ENCODE measurements at regions not wholly inside any gene's neighbourhood (a gene's known extent, or its start where the extent isn't known, plus 50 kb on each side); places are given as distances from the start of the nearest gene placed in this dataset.
"Not testable (repeated sequence)": the region's sequence is repeated elsewhere in the genome, so short reads cannot be mapped to it uniquely, and the experiment has no call there.

- not testable (repeated sequence) for H3K4me1 ChIP-seq (ENCODE audit: low read length); H3K9me3 ChIP-seq (replicated peaks; ENCODE audit: insufficient read depth, low read length); H3K27ac ChIP-seq (ENCODE audit: low read length); H3K27me3 ChIP-seq (replicated peaks; ENCODE audit: insufficient read depth, low read length); H3K79me2 ChIP-seq (ENCODE audit: low read length); H3K9ac ChIP-seq (ENCODE audit: low read length); H3K4me2 ChIP-seq (ENCODE audit: low read depth, low read length); H3K4me3 ChIP-seq (ENCODE audit: low read length); H4K20me1 ChIP-seq (ENCODE audit: insufficient read depth, low read length); DNase-seq; H3F3A ChIP-seq (ENCODE audit: insufficient read depth, low read length); H3K36me3 ChIP-seq (replicated peaks; ENCODE audit: insufficient read depth, low read length); H3K9me2 ChIP-seq (replicated peaks; ENCODE audit: insufficient read depth, low read length); H2AFZ ChIP-seq (ENCODE audit: low read length)
These were observed 134.2 kb upstream of the FAN1 start for GRCh38 chr15:30769390-30770124.

- Histone ChIP-seq H4K20me1 (ENCODE audit: insufficient read depth, low read length) (no peaks in the 10 kb centered on the region), H3K79me2 (ENCODE audit: low read length) (no peaks in the 10 kb centered on the region), H3K4me2 (ENCODE audit: low read depth, low read length) (no peak overlapping the region), H3F3A (ENCODE audit: insufficient read depth, low read length) (no peaks in the 10 kb centered on the region), H2AFZ (ENCODE audit: low read length) (no peak overlapping the region), H3K9me3 (replicated peaks; ENCODE audit: insufficient read depth, low read length) (no peaks in the 10 kb centered on the region), H3K9me2 (replicated peaks; ENCODE audit: insufficient read depth, low read length) (no peaks in the 10 kb centered on the region), H3K9ac (ENCODE audit: low read length) (no peak overlapping the region), H3K36me3 (replicated peaks; ENCODE audit: insufficient read depth, low read length) (no peaks in the 10 kb centered on the region), H3K4me1 (ENCODE audit: low read length) (no peaks in the 10 kb centered on the region), H3K27ac (ENCODE audit: low read length) (no peak overlapping the region), H3K27me3 (replicated peaks; ENCODE audit: insufficient read depth, low read length) (no peaks in the 10 kb centered on the region), H3K4me3 (ENCODE audit: low read length) (no peak overlapping the region)
- TF ChIP-seq CTCF (IDR thresholded peaks at IDR 0.05; ENCODE audit: low read length) (no peak), EZH2phosphoT487 (IDR thresholded peaks at IDR 0.05; ENCODE audit: low read length) (no peak), EZH2 (optimal IDR thresholded peaks at IDR 0.05; ENCODE audit: low read depth, low read length) (no peak)
- no peak for DNase-seq
These were observed 133.0 kb upstream of the FAN1 start for GRCh38 chr15:30770759-30771158.

GRCh38 chr15:30783019-30783418 is 120.7 kb upstream of the FAN1 start:
- TF ChIP-seq EZH2phosphoT487 (IDR thresholded peaks at IDR 0.05; ENCODE audit: low read length) (no peak), EZH2 (optimal IDR thresholded peaks at IDR 0.05; ENCODE audit: low read depth, low read length) (no peak), CTCF (IDR thresholded peaks at IDR 0.05; ENCODE audit: low read length) (no peak)
- H2AFZ ChIP-seq (ENCODE audit: low read length): no peak overlapping the region
- no peaks in the 10 kb centered on the region for H3F3A ChIP-seq (ENCODE audit: insufficient read depth, low read length)
- no peak overlapping the region for H3K4me3 ChIP-seq (ENCODE audit: low read length)
- no peaks in the 10 kb centered on the region for H3K4me1 ChIP-seq (ENCODE audit: low read length)
- H3K9me3 ChIP-seq (replicated peaks; ENCODE audit: insufficient read depth, low read length): no peaks in the 10 kb centered on the region
- H3K27me3 ChIP-seq (replicated peaks; ENCODE audit: insufficient read depth, low read length): no peaks in the 10 kb centered on the region
- DNase-seq: no peak
- H3K27ac ChIP-seq (ENCODE audit: low read length): no peak overlapping the region
- no peak overlapping the region for H3K9ac ChIP-seq (ENCODE audit: low read length)
- no peaks in the 10 kb centered on the region for H4K20me1 ChIP-seq (ENCODE audit: insufficient read depth, low read length)
- no peaks in the 10 kb centered on the region for H3K79me2 ChIP-seq (ENCODE audit: low read length)
- H3K4me2 ChIP-seq (ENCODE audit: low read depth, low read length): no peak overlapping the region
- no peaks in the 10 kb centered on the region for H3K9me2 ChIP-seq (replicated peaks; ENCODE audit: insufficient read depth, low read length)
- no peaks in the 10 kb centered on the region for H3K36me3 ChIP-seq (replicated peaks; ENCODE audit: insufficient read depth, low read length)

- TF ChIP-seq EZH2 (optimal IDR thresholded peaks at IDR 0.05; ENCODE audit: low read depth, low read length) (no peak), EZH2phosphoT487 (IDR thresholded peaks at IDR 0.05; ENCODE audit: low read length) (no peak), CTCF (IDR thresholded peaks at IDR 0.05; ENCODE audit: low read length) (no peak)
- Histone ChIP-seq H2AFZ (ENCODE audit: low read length) (no peak overlapping the region), H3K9me3 (replicated peaks; ENCODE audit: insufficient read depth, low read length) (no peaks in the 10 kb centered on the region), H3K36me3 (replicated peaks; ENCODE audit: insufficient read depth, low read length) (no peaks in the 10 kb centered on the region), H3K27ac (ENCODE audit: low read length) (no peak overlapping the region), H3K4me1 (ENCODE audit: low read length) (no peaks in the 10 kb centered on the region), H3F3A (ENCODE audit: insufficient read depth, low read length) (no peaks in the 10 kb centered on the region), H3K4me2 (ENCODE audit: low read depth, low read length) (no peak overlapping the region), H3K9me2 (replicated peaks; ENCODE audit: insufficient read depth, low read length) (no peaks in the 10 kb centered on the region), H3K4me3 (ENCODE audit: low read length) (no peak overlapping the region), H3K9ac (ENCODE audit: low read length) (no peak overlapping the region), H4K20me1 (ENCODE audit: insufficient read depth, low read length) (no peaks in the 10 kb centered on the region), H3K79me2 (ENCODE audit: low read length) (no peaks in the 10 kb centered on the region), H3K27me3 (replicated peaks; ENCODE audit: insufficient read depth, low read length) (no peaks in the 10 kb centered on the region)
- DNase-seq: no peak
These were observed 115.1 kb upstream of the FAN1 start for GRCh38 chr15:30788595-30788994.
